ENCODE measurements at regions not wholly inside any gene's neighbourhood (a gene's known extent, or its start where the extent isn't known, plus 50 kb on each side); places are given as distances from the start of the nearest gene placed in this dataset.

- DNase-seq: no peak
Observed at GRCh38 chr3:27590437-27591298, 106.5 kb upstream of the SLC4A7 start.

GRCh38 chr3:27589795-27590194 is 105.6 kb upstream of the SLC4A7 start:
- DNase-seq: no peak

- DNase-seq: no peak
Observed at GRCh38 chr3:27585429-27585828, 101.2 kb upstream of the SLC4A7 start.

- DNase-seq: no peak
Observed at GRCh38 chr3:27584874-27585273, 100.7 kb upstream of the SLC4A7 start.

- DNase-seq: no peak
Observed at GRCh38 chr3:27581852-27582251, 97.7 kb upstream of the SLC4A7 start.

GRCh38 chr3:27578032-27578431 is 93.8 kb upstream of the SLC4A7 start:
- no peak for DNase-seq

- no peak for DNase-seq
Observed at GRCh38 chr3:27577504-27577903, 93.3 kb upstream of the SLC4A7 start.

- DNase-seq: no peak
Observed at GRCh38 chr3:27576171-27576570, 92.0 kb upstream of the SLC4A7 start.

GRCh38 chr3:27575499-27575898 is 91.3 kb upstream of the SLC4A7 start:
- DNase-seq: no peak

GRCh38 chr3:27574438-27574795 is 90.2 kb upstream of the SLC4A7 start:
- no peak for DNase-seq

- DNase-seq: no peak
Observed at GRCh38 chr3:27573780-27574437, 89.7 kb upstream of the SLC4A7 start.

GRCh38 chr3:27573138-27573537 is 89.0 kb upstream of the SLC4A7 start:
- no peak for DNase-seq

- no peak for DNase-seq
Observed at GRCh38 chr3:27571345-27571744, 87.2 kb upstream of the SLC4A7 start.

GRCh38 chr3:27570421-27571106 is 86.4 kb upstream of the SLC4A7 start:
- DNase-seq: no peak

GRCh38 chr3:27568393-27568792 is 84.2 kb upstream of the SLC4A7 start:
- DNase-seq: no peak

GRCh38 chr3:27567251-27567650 is 83.1 kb upstream of the SLC4A7 start:
- no peak for DNase-seq

GRCh38 chr3:27565201-27565852 is 81.1 kb upstream of the SLC4A7 start:
- no peak for DNase-seq

- DNase-seq: no peak
Observed at GRCh38 chr3:27561576-27561975, 77.4 kb upstream of the SLC4A7 start.

GRCh38 chr3:27560484-27561056 is 76.4 kb upstream of the SLC4A7 start:
- no peak for DNase-seq

- DNase-seq: no peak
Observed at GRCh38 chr3:27559835-27560234, 75.7 kb upstream of the SLC4A7 start.

- no peak for DNase-seq
Observed at GRCh38 chr3:27559381-27559780, 75.2 kb upstream of the SLC4A7 start.

- DNase-seq: no peak
Observed at GRCh38 chr3:27557411-27557810, 73.2 kb upstream of the SLC4A7 start.

- DNase-seq: no peak
Observed at GRCh38 chr3:27556887-27557286, 72.7 kb upstream of the SLC4A7 start.

Data from right kidney (tissue), 1 donor.